ENCODE measurements at regions not wholly inside any gene's neighbourhood (a gene's known extent, or its start where the extent isn't known, plus 50 kb on each side); places are given as distances from the start of the nearest gene placed in this dataset.

GRCh38 chr1:47559944-47560695 is 122.3 kb downstream of the FOXD2 start:
- DNase-seq, result no peak
- no peak overlapping the region for H3K27ac ChIP-seq
- H3K4me1 ChIP-seq (replicated peaks in 1 of 2), result peaks cover 0 to 8% of the 10 kb centered on the region in 2 donors
- no peak overlapping the region for H3K4me3 ChIP-seq
- intact Hi-C loops (cut with DNase I), result no loop called here
- no peaks in the 10 kb centered on the region for H3K27me3 ChIP-seq
- no peaks in the 10 kb centered on the region for H3K9me3 ChIP-seq (replicated peaks in 1 of 3)
- TF ChIP-seq, protein P1, sequence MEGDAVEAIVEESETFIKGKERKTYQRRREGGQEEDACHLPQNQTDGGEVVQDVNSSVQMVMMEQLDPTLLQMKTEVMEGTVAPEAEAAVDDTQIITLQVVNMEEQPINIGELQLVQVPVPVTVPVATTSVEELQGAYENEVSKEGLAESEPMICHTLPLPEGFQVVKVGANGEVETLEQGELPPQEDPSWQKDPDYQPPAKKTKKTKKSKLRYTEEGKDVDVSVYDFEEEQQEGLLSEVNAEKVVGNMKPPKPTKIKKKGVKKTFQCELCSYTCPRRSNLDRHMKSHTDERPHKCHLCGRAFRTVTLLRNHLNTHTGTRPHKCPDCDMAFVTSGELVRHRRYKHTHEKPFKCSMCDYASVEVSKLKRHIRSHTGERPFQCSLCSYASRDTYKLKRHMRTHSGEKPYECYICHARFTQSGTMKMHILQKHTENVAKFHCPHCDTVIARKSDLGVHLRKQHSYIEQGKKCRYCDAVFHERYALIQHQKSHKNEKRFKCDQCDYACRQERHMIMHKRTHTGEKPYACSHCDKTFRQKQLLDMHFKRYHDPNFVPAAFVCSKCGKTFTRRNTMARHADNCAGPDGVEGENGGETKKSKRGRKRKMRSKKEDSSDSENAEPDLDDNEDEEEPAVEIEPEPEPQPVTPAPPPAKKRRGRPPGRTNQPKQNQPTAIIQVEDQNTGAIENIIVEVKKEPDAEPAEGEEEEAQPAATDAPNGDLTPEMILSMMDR (IDR thresholded peaks at IDR 0.05), result no peak
- no peak for TF ChIP-seq POLR2A (IDR thresholded peaks at IDR 0.05)
- no peaks in the 10 kb centered on the region for H3K36me3 ChIP-seq (replicated peaks in 1 of 2)
- 64 to 76% (median 68%) methylated on average over 7 of the region's 7 CpGs for WGBS, 4 donors

DNA sequence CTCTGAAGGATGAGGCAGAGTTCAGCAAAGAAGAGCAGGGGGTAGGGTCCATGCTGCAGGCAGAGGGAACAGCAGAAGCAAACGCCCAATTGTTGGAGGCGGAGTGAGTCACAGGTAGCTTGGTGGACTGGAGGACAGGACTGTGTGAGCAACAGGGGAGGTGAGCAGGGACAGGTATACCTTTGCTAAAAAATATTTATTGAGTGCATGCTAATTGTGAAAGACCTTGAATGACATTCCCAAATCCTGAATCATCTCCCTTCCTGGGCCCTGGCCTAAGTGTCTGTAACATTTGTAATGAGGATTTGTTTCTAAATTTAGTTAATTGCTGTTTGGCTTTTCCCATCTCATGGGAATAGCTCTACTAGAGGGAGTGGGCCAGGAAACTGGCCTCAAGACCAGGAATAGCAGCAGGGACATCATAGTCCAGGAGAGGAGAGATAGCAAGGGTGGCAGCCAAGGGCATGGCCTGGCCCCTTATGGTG is 123.7 kb downstream of the FOXD2 start:
- TF ChIP-seq POLR2A (IDR thresholded peaks at IDR 0.05), result no peak
- TF ChIP-seq, protein P1 (IDR thresholded peaks at IDR 0.05), result no peak
- no peak for DNase-seq
- intact Hi-C loops (cut with DNase I), result no loop called here
- H3K27me3 ChIP-seq, result no peaks in the 10 kb centered on the region
- H3K27ac ChIP-seq, result no peak overlapping the region
- no peaks in the 10 kb centered on the region for H3K36me3 ChIP-seq (replicated peaks in 1 of 2)
- no peaks in the 10 kb centered on the region for H3K4me1 ChIP-seq (replicated peaks in 1 of 2)
- H3K9me3 ChIP-seq (replicated peaks in 1 of 3), result no peaks in the 10 kb centered on the region
- H3K4me3 ChIP-seq, result no peak overlapping the region
- 75 to 94% (median 89%) methylated on average over 2 of the region's 2 CpGs for WGBS, 4 donors

- Histone ChIP-seq H3K27ac (no peak overlapping the region), H3K9me3 (replicated peaks in 1 of 3) (no peaks in the 10 kb centered on the region), H3K27me3 (no peaks in the 10 kb centered on the region), H3K36me3 (replicated peaks in 1 of 2) (no peaks in the 10 kb centered on the region), H3K4me3 (no peak overlapping the region), H3K4me1 (replicated peaks in 1 of 2) (no peaks in the 10 kb centered on the region)
- 70 to 95% (median 92%) methylated on average over 1 of the region's 1 CpG for WGBS, 4 donors
- DNase-seq, result no peak
- TF ChIP-seq, protein P1 (IDR thresholded peaks at IDR 0.05), result no peak
- TF ChIP-seq POLR2A (IDR thresholded peaks at IDR 0.05), result no peak
- intact Hi-C loops (cut with DNase I), result no loop called here
These were observed 124.3 kb downstream of the FOXD2 start for GRCh38 chr1:47562147-47562546.

DNA sequence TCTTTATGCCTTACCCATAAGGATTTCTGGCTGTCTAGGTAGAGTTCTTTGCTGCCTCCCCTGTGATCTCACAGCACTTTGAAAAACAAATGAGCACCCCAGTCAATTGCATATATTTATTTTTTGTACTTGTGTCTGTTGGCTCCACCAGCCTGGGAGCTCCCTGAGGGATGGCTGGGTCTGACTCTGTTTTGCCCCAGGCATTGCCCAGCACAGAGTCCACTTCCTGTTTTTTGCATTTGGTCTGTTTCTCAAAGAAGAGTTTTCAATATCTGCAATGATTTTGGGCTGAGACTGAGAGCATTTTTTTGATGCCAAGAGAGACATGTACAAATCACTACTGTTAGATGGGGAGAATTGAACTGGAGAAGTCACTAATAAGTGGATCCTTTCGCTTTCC is 125.0 kb downstream of the FOXD2 start:
- no peak overlapping the region for H3K27ac ChIP-seq

More for the DNA sequence above, 125.0 kb downstream of the FOXD2 start:
- no peak for DNase-seq
- H3K36me3 ChIP-seq (replicated peaks in 1 of 2), result no peaks in the 10 kb centered on the region
- intact Hi-C loops (cut with DNase I), result no loop called here
- H3K27me3 ChIP-seq, result no peaks in the 10 kb centered on the region
- 72 to 100% (median 89%) methylated on average over 1 of the region's 1 CpG for WGBS, 4 donors
- TF ChIP-seq POLR2A (IDR thresholded peaks at IDR 0.05), result no peak
- TF ChIP-seq, protein P1 (IDR thresholded peaks at IDR 0.05), result no peak
- no peak overlapping the region for H3K4me3 ChIP-seq
- H3K9me3 ChIP-seq (replicated peaks in 1 of 3), result no peaks in the 10 kb centered on the region
- no peaks in the 10 kb centered on the region for H3K4me1 ChIP-seq (replicated peaks in 1 of 2)
